ENCODE measurements at regions not wholly inside any gene's neighbourhood (a gene's known extent, or its start where the extent isn't known, plus 50 kb on each side); places are given as distances from the start of the nearest gene placed in this dataset.

GRCh38 chr12:90393652-90394051 lies 561.3 kb downstream of the CCER1 start:
- H3K36me3 ChIP-seq (ENCODE audit: low read length): no peaks in the 10 kb centered on the region
- no peak overlapping the region for H3K27ac ChIP-seq (ENCODE audit: low read depth, low read length)
- no peaks in the 10 kb centered on the region for H3K9me3 ChIP-seq (ENCODE audit: insufficient read depth, low read length)

DNA sequence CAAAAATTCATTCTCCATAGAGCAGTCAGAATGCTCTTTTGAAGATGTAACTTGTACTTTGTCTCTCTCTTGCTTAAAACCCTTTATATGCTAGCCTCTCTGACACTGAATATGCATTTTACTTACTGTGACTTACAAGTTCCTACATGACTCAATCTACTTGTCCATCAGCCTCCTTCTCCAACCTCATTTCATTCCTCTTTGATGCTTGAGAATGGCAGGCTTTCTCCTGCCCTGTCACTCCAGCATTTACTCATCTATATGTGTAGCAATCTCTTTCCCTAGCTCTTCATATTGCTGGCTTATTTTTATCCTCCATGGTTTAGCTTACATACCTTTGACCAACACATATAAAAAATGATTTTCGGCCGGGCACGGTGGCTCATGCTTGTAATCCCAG lies 561.9 kb downstream of the CCER1 start:
- Histone ChIP-seq H3K27me3 (ENCODE audit: low read length) (no peaks in the 10 kb centered on the region), H3F3A (ENCODE audit: insufficient read depth) (no peaks in the 10 kb centered on the region), H3K36me3 (ENCODE audit: low read length) (no peaks in the 10 kb centered on the region), H3K4me3 (ENCODE audit: insufficient read depth, low read length, poor library complexity, severe bottlenecking) (no peak overlapping the region), H3K9me2 (replicated peaks; ENCODE audit: insufficient read depth, low read length) (no peaks in the 10 kb centered on the region), H2AFZ (ENCODE audit: low read depth, low read length, severe bottlenecking) (no peak overlapping the region), H3K27ac (ENCODE audit: low read depth, low read length) (no peak overlapping the region), H3K4me2 (ENCODE audit: low read depth, low read length, poor library complexity, severe bottlenecking) (no peak overlapping the region), H4K20me1 (ENCODE audit: low read depth, low read length) (no peaks in the 10 kb centered on the region; the same call in 1 of the 2 replicates), H3K9ac (ENCODE audit: low read length) (no peak overlapping the region), H3K79me2 (ENCODE audit: insufficient read depth, low read length) (no peaks in the 10 kb centered on the region), H3K9me3 (ENCODE audit: insufficient read depth, low read length) (no peaks in the 10 kb centered on the region)
- no peak for TF ChIP-seq EZH2phosphoT487 (conservative IDR thresholded peaks at IDR 0.05; ENCODE audit: low read length)
- TF ChIP-seq CTCF (IDR thresholded peaks at IDR 0.05; ENCODE audit: insufficient read depth, low read length, poor library complexity, severe bottlenecking): no peak

More at GRCh38 chr12:90393652-90394051, 561.3 kb downstream of the CCER1 start:
- H3K4me2 ChIP-seq (ENCODE audit: low read depth, low read length, poor library complexity, severe bottlenecking): no peak overlapping the region
- H3F3A ChIP-seq (ENCODE audit: insufficient read depth): no peaks in the 10 kb centered on the region
- no peaks in the 10 kb centered on the region; the same call in 1 of the 2 replicates for H4K20me1 ChIP-seq (ENCODE audit: low read depth, low read length)
- no peak overlapping the region for H2AFZ ChIP-seq (ENCODE audit: low read depth, low read length, severe bottlenecking)
- H3K9ac ChIP-seq (ENCODE audit: low read length): no peak overlapping the region
- no peaks in the 10 kb centered on the region for H3K9me2 ChIP-seq (replicated peaks; ENCODE audit: insufficient read depth, low read length)
- no peaks in the 10 kb centered on the region for H3K79me2 ChIP-seq (ENCODE audit: insufficient read depth, low read length)
- TF ChIP-seq EZH2phosphoT487 (conservative IDR thresholded peaks at IDR 0.05; ENCODE audit: low read length): no peak
- H3K27me3 ChIP-seq (ENCODE audit: low read length): no peaks in the 10 kb centered on the region
- H3K4me3 ChIP-seq (ENCODE audit: insufficient read depth, low read length, poor library complexity, severe bottlenecking): no peak overlapping the region

GRCh38 chr12:90390947-90391346 lies 564.0 kb downstream of the CCER1 start:
- Histone ChIP-seq H3K9me2 (replicated peaks; ENCODE audit: insufficient read depth, low read length) (no peaks in the 10 kb centered on the region), H2AFZ (ENCODE audit: low read depth, low read length, severe bottlenecking) (no peak overlapping the region), H3K4me3 (ENCODE audit: insufficient read depth, low read length, poor library complexity, severe bottlenecking) (no peak overlapping the region), H3K9me3 (ENCODE audit: insufficient read depth, low read length) (no peaks in the 10 kb centered on the region), H3K4me2 (ENCODE audit: low read depth, low read length, poor library complexity, severe bottlenecking) (no peak overlapping the region), H3K36me3 (ENCODE audit: low read length) (no peaks in the 10 kb centered on the region), H3K79me2 (ENCODE audit: insufficient read depth, low read length) (no peaks in the 10 kb centered on the region), H3K9ac (ENCODE audit: low read length) (no peak overlapping the region), H3F3A (ENCODE audit: insufficient read depth) (no peaks in the 10 kb centered on the region), H3K27ac (ENCODE audit: low read depth, low read length) (no peak overlapping the region), H3K27me3 (ENCODE audit: low read length) (no peaks in the 10 kb centered on the region), H4K20me1 (ENCODE audit: low read depth, low read length) (no peaks in the 10 kb centered on the region; the same call in 1 of the 2 replicates)
- TF ChIP-seq CTCF (IDR thresholded peaks at IDR 0.05; ENCODE audit: insufficient read depth, low read length, poor library complexity, severe bottlenecking) (no peak), EZH2phosphoT487 (conservative IDR thresholded peaks at IDR 0.05; ENCODE audit: low read length) (no peak)

DNA sequence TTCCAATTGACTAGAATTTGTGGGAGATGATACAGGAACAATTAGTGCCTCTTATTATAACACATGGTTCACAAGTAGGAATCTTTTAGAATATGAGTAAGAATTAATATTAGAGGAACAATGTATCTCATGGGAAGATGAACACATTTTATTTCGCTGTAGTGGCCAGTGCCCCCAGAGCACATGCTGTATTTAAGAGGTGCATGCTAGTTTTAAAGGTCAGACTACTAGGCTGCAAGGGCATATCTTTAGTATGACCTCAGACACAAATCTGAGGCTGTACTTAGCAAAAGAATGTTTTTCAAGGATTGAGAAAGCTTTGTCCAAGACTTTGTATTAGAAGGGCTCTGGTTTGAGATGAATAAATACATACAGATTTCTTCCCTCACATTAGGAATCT lies 586.9 kb downstream of the CCER1 start:
- Histone ChIP-seq H2AFZ (ENCODE audit: low read depth, low read length, severe bottlenecking) (no peak overlapping the region), H3K27me3 (ENCODE audit: low read length) (no peaks in the 10 kb centered on the region), H3F3A (ENCODE audit: insufficient read depth) (no peaks in the 10 kb centered on the region), H3K9me2 (replicated peaks; ENCODE audit: insufficient read depth, low read length) (no peaks in the 10 kb centered on the region; the same call in 1 of the 2 replicates), H4K20me1 (ENCODE audit: low read depth, low read length) (0 out of 2 replicates have a peak, but pooled peaks cover 4% of the 10 kb centered on the region), H3K36me3 (ENCODE audit: low read length) (no peaks in the 10 kb centered on the region), H3K9me3 (ENCODE audit: insufficient read depth, low read length) (no peaks in the 10 kb centered on the region), H3K9ac (ENCODE audit: low read length) (no peak overlapping the region), H3K27ac (ENCODE audit: low read depth, low read length) (no peak overlapping the region), H3K4me2 (ENCODE audit: low read depth, low read length, poor library complexity, severe bottlenecking) (no peak overlapping the region), H3K79me2 (ENCODE audit: insufficient read depth, low read length) (no peaks in the 10 kb centered on the region), H3K4me3 (ENCODE audit: insufficient read depth, low read length, poor library complexity, severe bottlenecking) (no peak overlapping the region)
- TF ChIP-seq CTCF (IDR thresholded peaks at IDR 0.05; ENCODE audit: insufficient read depth, low read length, poor library complexity, severe bottlenecking) (no peak), EZH2phosphoT487 (conservative IDR thresholded peaks at IDR 0.05; ENCODE audit: low read length) (no peak)
